ENCODE measurements at regions not wholly inside any gene's neighbourhood (a gene's known extent, or its start where the extent isn't known, plus 50 kb on each side); places are given as distances from the start of the nearest gene placed in this dataset.

GRCh38 chr13:85313761-85314503 lies 485.3 kb downstream of the SLITRK6 start:
- TF ChIP-seq POLR2A (IDR thresholded peaks at IDR 0.05) (no peak), CTCF (IDR thresholded peaks at IDR 0.05) (no peak)

Measured in upper lobe of left lung (tissue), 4 donors.